Astrocyte of the spinal cord (primary cell): ENCODE measurements at regions not wholly inside any gene's neighbourhood (a gene's known extent, or its start where the extent isn't known, plus 50 kb on each side); places are given as distances from the start of the nearest gene placed in this dataset.
A peak's percentile ranks its signal among the peaks of the same experiment; 100 is the strongest.

Experiments
- DNase-seq: peaks from one replicate; pipeline ENCODE4 v3.0.0; 2011; ENCODE audit warnings: low read depth, low spot score
- H3K4me3 ChIP-seq: 2 replicates; pipeline ENCODE4 v1.5.1; 2011; ENCODE audit warnings: low read depth, mild to moderate bottlenecking, low read length, moderate library complexity
- CTCF ChIP-seq: IDR thresholded peaks from 2 replicates; pipeline ENCODE4 v1.5.1; 2012; ENCODE audit warnings: low read depth, mild to moderate bottlenecking, low read length, inconsistent platforms
- in situ Hi-C: cut with HindIII; loops from 2 replicates; pipeline ENCODE4 v1.10.0; 2017; ENCODE audit warnings: low sequenced_read_pairs

DNA sequence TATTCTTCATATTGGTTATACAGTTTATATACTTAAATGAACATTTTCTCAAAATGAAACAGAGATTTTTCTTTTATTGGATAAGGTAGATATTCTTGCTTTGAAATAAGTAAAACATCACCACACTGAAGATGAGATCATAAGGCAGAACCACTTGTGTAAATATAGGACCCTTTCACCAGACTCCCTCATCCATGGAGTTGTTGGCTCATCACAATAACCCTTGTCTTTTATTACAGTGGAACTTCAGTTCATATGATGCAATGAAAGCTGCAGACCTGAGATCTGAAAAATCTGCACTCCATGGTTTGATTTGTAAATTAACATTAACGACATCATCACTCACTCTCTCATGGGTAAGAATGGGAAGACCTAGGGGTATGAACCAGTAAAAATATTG is 51.9 kb upstream of the DBX2 start:
- no peak for DNase-seq
- TF ChIP-seq CTCF: no peak
- in situ Hi-C loops: no loop called here
- no peak overlapping the region for H3K4me3 ChIP-seq

GRCh38 chr12:45105996-45106395 is 55.1 kb upstream of the DBX2 start:
- DNase-seq: no peak
- in situ Hi-C loops: no loop called here
- no peak for TF ChIP-seq CTCF
- no peak overlapping the region for H3K4me3 ChIP-seq

- no peak for DNase-seq
- no peak for TF ChIP-seq CTCF
- in situ Hi-C loops: no loop called here
- no peak overlapping the region for H3K4me3 ChIP-seq
Measured at GRCh38 chr12:45112306-45112705, 61.4 kb upstream of the DBX2 start.

GRCh38 chr12:45121224-45121623 is 70.3 kb upstream of the DBX2 start:
- no peak for DNase-seq
- no peak for TF ChIP-seq CTCF
- in situ Hi-C loops: no loop called here

DNA sequence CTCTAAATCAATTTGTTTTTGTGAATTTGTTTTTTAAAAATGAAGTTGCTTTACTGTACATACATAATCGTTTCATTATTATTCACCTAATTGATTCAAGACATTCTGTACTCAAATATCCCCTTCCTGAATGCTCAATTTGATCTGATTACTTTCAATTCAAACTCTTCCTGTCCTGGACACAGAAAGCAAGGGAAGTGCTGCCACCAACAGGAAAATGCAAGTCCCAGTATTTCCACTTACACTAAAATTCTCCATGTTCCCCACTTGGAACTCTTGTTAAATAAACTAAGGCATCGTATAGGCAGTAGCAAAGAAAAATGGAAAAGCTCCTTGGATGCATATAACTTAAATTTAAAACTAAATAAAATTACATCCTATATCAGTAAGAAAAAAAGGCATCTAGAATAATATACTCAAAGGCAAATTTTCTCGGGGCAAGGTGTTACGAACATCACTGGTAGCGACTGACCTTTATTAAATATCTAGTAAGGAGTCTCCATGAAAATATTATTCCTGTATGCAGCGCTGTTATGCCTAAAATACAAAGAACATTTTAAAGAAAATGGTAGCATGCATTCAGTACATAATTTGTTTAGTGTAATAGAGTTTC is 72.0 kb upstream of the DBX2 start:
- in situ Hi-C loops: no loop called here
- DNase-seq: peak; percentile 35
- peak; percentile 48 for TF ChIP-seq CTCF
- no peak overlapping the region for H3K4me3 ChIP-seq

More at GRCh38 chr12:45121224-45121623, 70.3 kb upstream of the DBX2 start:
- no peak overlapping the region for H3K4me3 ChIP-seq

GRCh38 chr12:45124485-45125155 is 73.7 kb upstream of the DBX2 start:
- DNase-seq: no peak
- no peak overlapping the region for H3K4me3 ChIP-seq
- in situ Hi-C loops: no loop called here
- TF ChIP-seq CTCF: no peak
